H9 (cell line): ENCODE measurements at regions not wholly inside any gene's neighbourhood (a gene's known extent, or its start where the extent isn't known, plus 50 kb on each side); places are given as distances from the start of the nearest gene placed in this dataset.

Experiments used
- DNase-seq: peaks from one replicate; pipeline ENCODE4 v3.0.0-alpha.2; 2017
- H2AFZ ChIP-seq: one replicate; pipeline ENCODE4 v1.6.1; 2013; ENCODE audit warnings: mild to moderate bottlenecking, low read length, control low read depth, moderate library complexity
- H2AK5ac ChIP-seq: 2 replicates; pipeline ENCODE4 v1.6.1; 2013; ENCODE audit warnings: low read length, control low read depth, mixed read lengths; ENCODE audit not compliant: insufficient read length
- H2BK120ac ChIP-seq: one replicate; pipeline ENCODE4 v1.6.1; 2013; ENCODE audit warnings: low read depth, mild to moderate bottlenecking, low read length, control low read depth, inconsistent platforms; ENCODE audit not compliant: poor library complexity, severe bottlenecking
- H2BK12ac ChIP-seq: 2 replicates; pipeline ENCODE4 v1.6.1; 2013; ENCODE audit warnings: low read length, control low read depth, mixed read lengths, low read depth; ENCODE audit not compliant: insufficient read length
- H2BK15ac ChIP-seq: 2 replicates; pipeline ENCODE4 v1.6.1; 2013; ENCODE audit warnings: low read depth, low read length, control low read depth
- H2BK20ac ChIP-seq: one replicate; pipeline ENCODE4 v1.6.1; 2013; ENCODE audit warnings: low read depth, mild to moderate bottlenecking, low read length, control low read depth, inconsistent platforms; ENCODE audit not compliant: poor library complexity, severe bottlenecking
- H2BK5ac ChIP-seq: 2 replicates; pipeline ENCODE4 v1.6.1; 2013; ENCODE audit warnings: low read length, control low read depth, mixed read lengths; ENCODE audit not compliant: insufficient read length
- H3K14ac ChIP-seq: 2 replicates; pipeline ENCODE4 v1.6.1; 2013; ENCODE audit warnings: low read length, control low read depth; ENCODE audit not compliant: insufficient read depth
- H3K18ac ChIP-seq: 2 replicates; pipeline ENCODE4 v1.6.1; 2013; ENCODE audit warnings: low read depth, mild to moderate bottlenecking, mixed read lengths, low read length, control low read depth; ENCODE audit not compliant: insufficient read length
- H3K23ac ChIP-seq: 2 replicates; pipeline ENCODE4 v1.6.1; 2013; ENCODE audit warnings: low read length, control low read depth, mixed read lengths, low read depth; ENCODE audit not compliant: insufficient read length
- H3K23me2 ChIP-seq: 2 replicates; pipeline ENCODE4 v1.6.1; 2013; ENCODE audit warnings: low read depth, mild to moderate bottlenecking, mixed read lengths, low read length, control low read depth; ENCODE audit not compliant: insufficient read length, poor library complexity, severe bottlenecking
- H3K27ac ChIP-seq: 2 replicates; pipeline ENCODE4 v1.5.1; 2013; ENCODE audit warnings: low read length, control low read depth, mixed read lengths, low read depth; ENCODE audit not compliant: insufficient read length
- H3K27me3 ChIP-seq: 2 replicates; pipeline ENCODE4 v1.6.1; 2013; ENCODE audit warnings: low read length, control low read depth, inconsistent platforms; ENCODE audit not compliant: insufficient read depth
- H3K4ac ChIP-seq: 2 replicates; pipeline ENCODE4 v1.6.1; 2013; ENCODE audit warnings: low read depth, mild to moderate bottlenecking, control low read depth, inconsistent platforms, low read length, moderate library complexity
- H3K4me1 ChIP-seq: 2 replicates; pipeline ENCODE4 v1.6.1; 2013; ENCODE audit warnings: low read length, control low read depth, inconsistent platforms; ENCODE audit not compliant: insufficient read depth
- H3K4me2 ChIP-seq: 2 replicates; pipeline ENCODE4 v1.6.1; 2013; ENCODE audit warnings: low read length, control low read depth, mixed read lengths; ENCODE audit not compliant: insufficient read length, insufficient read depth
- H3K56ac ChIP-seq: 2 replicates; pipeline ENCODE4 v1.6.1; 2013; ENCODE audit warnings: low read depth, mild to moderate bottlenecking, mixed read lengths, low read length, control low read depth; ENCODE audit not compliant: insufficient read length
- H3K79me1 ChIP-seq: 2 replicates; pipeline ENCODE4 v1.6.1; 2013; ENCODE audit warnings: low read depth, mild to moderate bottlenecking, moderate library complexity, low read length, control low read depth, inconsistent platforms; ENCODE audit not compliant: insufficient read depth, poor library complexity, severe bottlenecking
- H3K79me2 ChIP-seq: 2 replicates; pipeline ENCODE4 v1.6.1; 2013; ENCODE audit warnings: low read length, control low read depth, inconsistent platforms; ENCODE audit not compliant: insufficient read depth
- H3K9ac ChIP-seq: 2 replicates; pipeline ENCODE4 v1.6.1; 2013; ENCODE audit warnings: low read length, control low read depth, mixed read lengths; ENCODE audit not compliant: insufficient read length; ENCODE audit errors: extremely low read depth
- H3K9me3 ChIP-seq: one replicate; pipeline ENCODE4 v1.6.1; 2013; ENCODE audit warnings: low read depth, low read length, inconsistent platforms; ENCODE audit not compliant: control insufficient read depth
- H3T11ph ChIP-seq: one replicate; pipeline ENCODE4 v1.6.1; 2013; ENCODE audit warnings: mild to moderate bottlenecking, low read length, control low read depth, inconsistent platforms
- H4K20me1 ChIP-seq: one replicate; pipeline ENCODE4 v1.6.1; 2013; ENCODE audit not compliant: control insufficient read depth, insufficient read length, insufficient read depth
- H4K5ac ChIP-seq: 2 replicates; pipeline ENCODE4 v1.6.1; 2013; ENCODE audit warnings: low read depth, mild to moderate bottlenecking, mixed read lengths, low read length, control low read depth; ENCODE audit not compliant: insufficient read length
- H4K8ac ChIP-seq: replicated peaks from 2 replicates; pipeline ENCODE4 v1.6.1; 2013; ENCODE audit warnings: low read length, control low read depth, mixed read lengths, low read depth; ENCODE audit not compliant: insufficient read length
- H4K91ac ChIP-seq: 2 replicates; pipeline ENCODE4 v1.6.1; 2013; ENCODE audit warnings: low read depth, mild to moderate bottlenecking, moderate library complexity, mixed read lengths, low read length, control low read depth; ENCODE audit not compliant: insufficient read length
- H3K27ac Mint-ChIP-seq, 3 experiments: 2 replicates in 2 of 3; 3 replicates in 1 of 3; pipeline ENCODE4 v1.8.0; 2020 to 2021; ENCODE audit warnings: mixed read lengths in 3 of 3, mild to moderate bottlenecking in 1 of 3, moderate library complexity in 1 of 3
- H3K27me3 Mint-ChIP-seq: 2 replicates; pipeline ENCODE4 v1.8.0; 2021; ENCODE audit warnings: low read depth, mild to moderate bottlenecking, moderate library complexity, mixed read lengths
- H3K36me3 Mint-ChIP-seq, 3 experiments: 2 replicates in 2 of 3; 3 replicates in 1 of 3; pipeline ENCODE4 v1.8.0; 2020 to 2021; ENCODE audit warnings: low read depth in 3 of 3, mixed read lengths in 3 of 3; ENCODE audit not compliant: insufficient read depth in 1 of 3
- H3K4me1 Mint-ChIP-seq, 2 experiments: 2 replicates each; pipeline ENCODE4 v1.8.0; 2020; ENCODE audit warnings: mixed read lengths in 2 of 2
- H3K4me3 Mint-ChIP-seq, 2 experiments: 2 replicates in 1 of 2; 3 replicates in 1 of 2; pipeline ENCODE4 v1.8.0; 2020 to 2021; ENCODE audit warnings: mild to moderate bottlenecking in 2 of 2, mixed read lengths in 2 of 2, moderate library complexity in 1 of 2
- H3K9me3 Mint-ChIP-seq, 2 experiments: 2 replicates in 1 of 2; 3 replicates in 1 of 2; pipeline ENCODE4 v1.8.0; 2020; ENCODE audit warnings: mild to moderate bottlenecking in 2 of 2, mixed read lengths in 2 of 2, moderate library complexity in 1 of 2
- TF ChIP-seq, protein P1 (sequence below): fragments of 200-600 bp; sonication (generic); conservative IDR thresholded peaks from 3 replicates; pipeline ENCODE4 v1.8.0; 2021; ENCODE audit warnings: antibody characterized with exemption, mild to moderate bottlenecking

- no peaks in the 10 kb centered on the region for H3K79me2 ChIP-seq
- no peaks in the 10 kb centered on the region for H3K4me1 ChIP-seq
- no peak overlapping the region for H3K4me2 ChIP-seq
- no peak overlapping the region for H3K18ac ChIP-seq
- no peak overlapping the region for H3K27ac ChIP-seq
- no peak overlapping the region for H3K27ac Mint-ChIP-seq
- no peaks in the 10 kb centered on the region for H3K27me3 Mint-ChIP-seq
- H2BK15ac ChIP-seq, result no peak overlapping the region
- H3K23ac ChIP-seq, result no peak overlapping the region
- H2BK20ac ChIP-seq, result no peak overlapping the region
- TF ChIP-seq, protein P1, sequence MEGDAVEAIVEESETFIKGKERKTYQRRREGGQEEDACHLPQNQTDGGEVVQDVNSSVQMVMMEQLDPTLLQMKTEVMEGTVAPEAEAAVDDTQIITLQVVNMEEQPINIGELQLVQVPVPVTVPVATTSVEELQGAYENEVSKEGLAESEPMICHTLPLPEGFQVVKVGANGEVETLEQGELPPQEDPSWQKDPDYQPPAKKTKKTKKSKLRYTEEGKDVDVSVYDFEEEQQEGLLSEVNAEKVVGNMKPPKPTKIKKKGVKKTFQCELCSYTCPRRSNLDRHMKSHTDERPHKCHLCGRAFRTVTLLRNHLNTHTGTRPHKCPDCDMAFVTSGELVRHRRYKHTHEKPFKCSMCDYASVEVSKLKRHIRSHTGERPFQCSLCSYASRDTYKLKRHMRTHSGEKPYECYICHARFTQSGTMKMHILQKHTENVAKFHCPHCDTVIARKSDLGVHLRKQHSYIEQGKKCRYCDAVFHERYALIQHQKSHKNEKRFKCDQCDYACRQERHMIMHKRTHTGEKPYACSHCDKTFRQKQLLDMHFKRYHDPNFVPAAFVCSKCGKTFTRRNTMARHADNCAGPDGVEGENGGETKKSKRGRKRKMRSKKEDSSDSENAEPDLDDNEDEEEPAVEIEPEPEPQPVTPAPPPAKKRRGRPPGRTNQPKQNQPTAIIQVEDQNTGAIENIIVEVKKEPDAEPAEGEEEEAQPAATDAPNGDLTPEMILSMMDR, result no peak
- no peak overlapping the region for H3T11ph ChIP-seq
- no peaks in the 10 kb centered on the region for H4K20me1 ChIP-seq
- no peaks in the 10 kb centered on the region for H3K36me3 Mint-ChIP-seq
- no peak overlapping the region for H2BK5ac ChIP-seq
- no peak overlapping the region for H3K14ac ChIP-seq
- no peak overlapping the region for H2BK12ac ChIP-seq
- H4K5ac ChIP-seq, result no peak overlapping the region
- H3K23me2 ChIP-seq, result no peaks in the 10 kb centered on the region
- no peaks in the 10 kb centered on the region for H3K79me1 ChIP-seq
- no peaks in the 10 kb centered on the region for H3K9me3 ChIP-seq
- H4K8ac ChIP-seq, result no peak overlapping the region
- no peak overlapping the region for H2AK5ac ChIP-seq
- no peak overlapping the region for H2BK120ac ChIP-seq
- H4K91ac ChIP-seq, result no peak overlapping the region
- H3K4me1 Mint-ChIP-seq, result no peaks in the 10 kb centered on the region
- H3K27me3 ChIP-seq, result no peaks in the 10 kb centered on the region
- no peaks in the 10 kb centered on the region; a peak in 1 of 5 replicates for H3K9me3 Mint-ChIP-seq
- DNase-seq, result no peak
- H3K9ac ChIP-seq, result no peak overlapping the region
- H3K4ac ChIP-seq, result no peak overlapping the region
- H3K4me3 Mint-ChIP-seq, result no peak overlapping the region
- no peak overlapping the region for H3K56ac ChIP-seq
- no peak overlapping the region for H2AFZ ChIP-seq
Measured at GRCh38 chr2:36140391-36140790, 215.2 kb upstream of the CRIM1 start.
